ENCODE measurements at regions not wholly inside any gene's neighbourhood (a gene's known extent, or its start where the extent isn't known, plus 50 kb on each side); places are given as distances from the start of the nearest gene placed in this dataset.

DNA sequence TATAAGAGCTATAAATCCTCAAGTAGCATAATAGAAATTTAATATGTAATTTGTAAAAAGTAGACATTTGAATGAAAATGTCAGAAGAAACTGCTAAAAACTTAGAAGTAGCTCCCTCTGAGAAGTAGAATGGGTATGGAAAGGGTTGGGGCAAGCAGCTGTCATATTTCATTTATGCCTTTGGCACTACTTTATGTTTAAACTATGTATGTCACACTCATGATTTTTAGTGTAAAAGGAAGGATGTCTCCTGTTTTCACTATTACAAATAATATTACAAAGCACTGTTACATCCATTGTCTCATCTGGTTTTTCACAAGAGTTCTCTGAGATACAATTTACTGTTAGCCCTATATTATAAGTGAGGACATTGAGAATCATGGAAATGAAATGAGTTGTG lies 96.3 kb upstream of the ZNF462 start:
- TF ChIP-seq EZH2 (IDR thresholded peaks at IDR 0.05; ENCODE audit: insufficient read depth, poor library complexity, severe bottlenecking), result no peak
- no peak for TF ChIP-seq EZH2phosphoT487 (IDR thresholded peaks at IDR 0.05; ENCODE audit: insufficient read depth, low read depth)
